SU-DHL-6 (cell line): ENCODE measurements at regions not wholly inside any gene's neighbourhood (a gene's known extent, or its start where the extent isn't known, plus 50 kb on each side); places are given as distances from the start of the nearest gene placed in this dataset.

ENCODE experiments used
- H2AFZ ChIP-seq: fragments of 200-600 bp; sonication (generic); 2 replicates; pipeline ENCODE4 v1.6.1; 2014; ENCODE audit warnings: low read depth, mild to moderate bottlenecking, moderate library complexity, mixed read lengths, antibody characterized with exemption, low read length; ENCODE audit not compliant: severe bottlenecking
- H3F3A ChIP-seq: fragments of 200-600 bp; shearing (Covaris generic); 2 replicates; pipeline ENCODE4 v1.6.0; 2016; ENCODE audit warnings: antibody characterized with exemption, mild to moderate bottlenecking; ENCODE audit not compliant: insufficient read depth
- H3K27ac ChIP-seq: fragments of 200-600 bp; sonication (generic); 2 replicates; pipeline ENCODE4 v1.5.1; 2016; ENCODE audit warnings: low read depth, mild to moderate bottlenecking, low read length, moderate library complexity, mixed read lengths
- H3K27me3 ChIP-seq: fragments of 200-600 bp; sonication (generic), shearing (Covaris generic); 2 replicates; pipeline ENCODE4 v1.6.0; 2014; ENCODE audit warnings: mild to moderate bottlenecking, low read length
- H3K36me3 ChIP-seq: fragments of 200-600 bp; sonication (generic); 2 replicates; pipeline ENCODE4 v1.6.1; 2014; ENCODE audit warnings: mild to moderate bottlenecking, low read length, mixed read lengths
- H3K4me2 ChIP-seq: fragments of 300-600, 200-600 bp; shearing (Covaris generic), sonication (generic); 2 replicates; pipeline ENCODE4 v1.6.0; 2014; ENCODE audit warnings: low read length, low read depth, mild to moderate bottlenecking; ENCODE audit not compliant: poor library complexity, severe bottlenecking
- H3K4me3 ChIP-seq: fragments of 200-600 bp; sonication (generic); 2 replicates; pipeline ENCODE4 v1.5.1; 2014; ENCODE audit warnings: antibody characterized with exemption, low read length, mild to moderate bottlenecking, mixed read lengths; ENCODE audit not compliant: insufficient read depth, poor library complexity, severe bottlenecking
- H3K79me2 ChIP-seq: fragments of 200-600 bp; sonication (generic); 2 replicates; pipeline ENCODE4 v1.6.1; 2014; ENCODE audit warnings: mild to moderate bottlenecking, low read length, moderate library complexity; ENCODE audit not compliant: insufficient read depth
- H3K9ac ChIP-seq: fragments of 200-600 bp; sonication (generic); 2 replicates; pipeline ENCODE4 v1.7.0; 2014; ENCODE audit warnings: mild to moderate bottlenecking, low read length
- H3K9me2 ChIP-seq: fragments of 200-600 bp; sonication (generic); replicated peaks from 2 replicates; pipeline ENCODE4 v1.6.1; 2014; ENCODE audit warnings: low read length; ENCODE audit not compliant: insufficient read depth
- H3K9me3 ChIP-seq: fragments of 200-600 bp; sonication (generic); 2 replicates; pipeline ENCODE4 v1.6.1; 2014; ENCODE audit warnings: low read length, mixed read lengths; ENCODE audit not compliant: insufficient read depth
- H4K20me1 ChIP-seq: fragments of 200-600 bp; sonication (generic); 2 replicates; pipeline ENCODE4 v1.6.1; 2014; ENCODE audit warnings: low read depth, mild to moderate bottlenecking, antibody characterized with exemption, low read length, moderate library complexity, mixed read lengths
- CTCF ChIP-seq: fragments of 200-600 bp; sonication (generic); IDR thresholded peaks from one replicate; pipeline ENCODE4 v1.5.1; 2017; ENCODE audit warnings: antibody characterized with exemption, mild to moderate bottlenecking, low read length, moderate library complexity; ENCODE audit not compliant: insufficient read depth, poor library complexity, severe bottlenecking
- EZH2phosphoT487 ChIP-seq: fragments of 200-600 bp; sonication (generic), shearing (Covaris generic); conservative IDR thresholded peaks from 2 replicates; pipeline ENCODE4 v1.6.1; 2018; ENCODE audit warnings: mild to moderate bottlenecking, antibody characterized with exemption, low read length, moderate library complexity, mixed read lengths

GRCh38 chr12:41629611-41630010, 441.5 kb downstream of the PDZRN4 start:
- no peaks in the 10 kb centered on the region for H3K79me2 ChIP-seq
- no peak overlapping the region for H3K4me2 ChIP-seq
- H3K9ac ChIP-seq: no peak overlapping the region
- H3K4me3 ChIP-seq: no peak overlapping the region
- TF ChIP-seq CTCF: no peak
- TF ChIP-seq EZH2phosphoT487: no peak
- H3F3A ChIP-seq: no peaks in the 10 kb centered on the region
- H4K20me1 ChIP-seq: no peaks in the 10 kb centered on the region
- no peaks in the 10 kb centered on the region for H3K9me2 ChIP-seq
- H2AFZ ChIP-seq: no peak overlapping the region
- H3K27ac ChIP-seq: no peak overlapping the region
- no peaks in the 10 kb centered on the region for H3K27me3 ChIP-seq
- no peaks in the 10 kb centered on the region; the same call in 1 of the 2 replicates for H3K9me3 ChIP-seq
- no peaks in the 10 kb centered on the region for H3K36me3 ChIP-seq

DNA sequence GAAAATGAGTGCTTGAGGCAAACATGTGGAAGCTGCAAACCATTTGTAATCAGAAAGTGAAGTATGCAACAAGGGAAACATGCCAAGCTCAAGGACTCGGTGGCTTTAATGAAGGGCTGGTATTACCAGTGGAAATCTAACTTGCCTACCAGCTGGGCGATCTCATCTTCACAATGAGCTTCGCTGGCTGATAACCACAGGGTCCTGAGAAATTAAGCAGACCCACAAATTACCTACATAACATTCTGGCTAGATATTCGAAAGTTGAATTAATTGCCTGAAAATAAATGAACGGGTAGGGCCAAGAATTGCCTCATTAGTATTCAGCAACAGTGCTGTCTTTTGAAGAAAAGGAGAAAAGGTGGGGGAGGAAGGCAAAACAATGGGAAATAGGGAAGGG, 439.4 kb downstream of the PDZRN4 start:
- H3F3A ChIP-seq: no peaks in the 10 kb centered on the region
- H3K4me2 ChIP-seq: no peak overlapping the region
- H4K20me1 ChIP-seq: no peaks in the 10 kb centered on the region
- H3K79me2 ChIP-seq: no peaks in the 10 kb centered on the region
- no peaks in the 10 kb centered on the region; the same call in 1 of the 2 replicates for H3K9me3 ChIP-seq
- H3K4me3 ChIP-seq: no peak overlapping the region
- no peak overlapping the region for H2AFZ ChIP-seq
- no peak for TF ChIP-seq CTCF
- TF ChIP-seq EZH2phosphoT487: no peak
- no peak overlapping the region for H3K27ac ChIP-seq
- no peaks in the 10 kb centered on the region for H3K36me3 ChIP-seq
- no peaks in the 10 kb centered on the region for H3K9me2 ChIP-seq
- no peak overlapping the region for H3K9ac ChIP-seq
- no peaks in the 10 kb centered on the region for H3K27me3 ChIP-seq

- H3K4me3 ChIP-seq: no peak overlapping the region
- H3K4me2 ChIP-seq: no peak overlapping the region
- TF ChIP-seq EZH2phosphoT487: no peak
- TF ChIP-seq CTCF: no peak
- H3K9ac ChIP-seq: no peak overlapping the region
- H2AFZ ChIP-seq: no peak overlapping the region
- H3K27ac ChIP-seq: no peak overlapping the region
- no peaks in the 10 kb centered on the region for H3K79me2 ChIP-seq
- H3K27me3 ChIP-seq: no peaks in the 10 kb centered on the region
- H3F3A ChIP-seq: no peaks in the 10 kb centered on the region
- no peaks in the 10 kb centered on the region for H3K9me2 ChIP-seq
- no peaks in the 10 kb centered on the region for H4K20me1 ChIP-seq
- no peaks in the 10 kb centered on the region; the same call in 1 of the 2 replicates for H3K9me3 ChIP-seq
- no peaks in the 10 kb centered on the region for H3K36me3 ChIP-seq
Measured at GRCh38 chr12:41624571-41624970, 436.5 kb downstream of the PDZRN4 start.
